ENCODE measurements at regions not wholly inside any gene's neighbourhood (a gene's known extent, or its start where the extent isn't known, plus 50 kb on each side); places are given as distances from the start of the nearest gene placed in this dataset.

DNA sequence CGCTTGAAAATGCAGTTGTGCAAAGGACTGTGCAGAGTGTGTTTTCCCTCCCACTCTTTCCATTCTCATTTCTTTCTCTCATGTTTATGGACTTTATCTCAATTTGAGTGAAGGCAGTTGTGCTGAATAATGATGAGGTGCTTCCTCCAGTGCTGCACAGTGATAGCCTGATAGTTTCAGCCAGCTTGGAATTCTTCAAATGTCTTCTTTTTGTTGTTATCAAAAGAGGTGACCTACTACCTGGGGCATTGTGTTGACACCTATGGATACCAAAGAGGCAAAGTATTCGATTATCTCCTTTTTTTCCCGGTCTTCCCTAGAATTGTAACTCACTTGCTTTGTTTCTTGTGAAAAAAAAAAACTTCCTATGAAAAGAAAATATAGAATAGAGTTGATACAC lies 132.6 kb upstream of the ESRRG start:
- no peak for TF ChIP-seq EP300 (IDR thresholded peaks at IDR 0.05; ENCODE audit: low read depth)
- no peak for TF ChIP-seq CTCF (IDR thresholded peaks at IDR 0.05)
- TF ChIP-seq POLR2AphosphoS5 (IDR thresholded peaks at IDR 0.05), result no peak
- TF ChIP-seq POLR2A (IDR thresholded peaks at IDR 0.05), result no peak
- Histone ChIP-seq H3K27me3 (no peaks in the 10 kb centered on the region), H3K4me3 (no peak overlapping the region), H3K4me1 (no peaks in the 10 kb centered on the region), H3K36me3 (no peaks in the 10 kb centered on the region), H3K27ac (no peak overlapping the region), H3K9me3 (no peaks in the 10 kb centered on the region)
- in situ Hi-C loops (cut with MboI; ENCODE audit: low pct_ligation_motif_present in 1 of 4, low pct_unique_long_range_greater_than_20kb in 1 of 4, low sequenced_read_pairs in 3 of 4), result no loop called here
- no peak for DNase-seq
- intact Hi-C loops (cut with DNase I; ENCODE audit: low total_unique reads), result no loop called here
- 81 to 85% methylated on average over 2 to 3 of the region's 3 CpGs for WGBS, 2 donors (ENCODE audit: low coverage in 1 of 2)

GRCh38 chr1:216854836-216855484 lies 131.7 kb upstream of the ESRRG start:
- no peak for TF ChIP-seq CTCF (IDR thresholded peaks at IDR 0.05)
- TF ChIP-seq POLR2A (IDR thresholded peaks at IDR 0.05), result no peak
- TF ChIP-seq POLR2AphosphoS5 (IDR thresholded peaks at IDR 0.05), result no peak
- TF ChIP-seq EP300 (IDR thresholded peaks at IDR 0.05; ENCODE audit: low read depth), result no peak
- no peak for DNase-seq
- in situ Hi-C loops (cut with MboI; ENCODE audit: low pct_ligation_motif_present in 1 of 4, low pct_unique_long_range_greater_than_20kb in 1 of 4, low sequenced_read_pairs in 3 of 4) (no loop called here), intact Hi-C loops (cut with DNase I; ENCODE audit: low total_unique reads) (no loop called here)
- no peak overlapping the region for H3K4me3 ChIP-seq
- H3K27me3 ChIP-seq, result no peaks in the 10 kb centered on the region
- no peaks in the 10 kb centered on the region for H3K4me1 ChIP-seq
- no peaks in the 10 kb centered on the region for H3K36me3 ChIP-seq
- H3K9me3 ChIP-seq, result no peaks in the 10 kb centered on the region
- 52 to 64% methylated on average over 6 of the region's 6 CpGs for WGBS, 2 donors (ENCODE audit: low coverage in 1 of 2)
- H3K27ac ChIP-seq, result no peak overlapping the region

DNA sequence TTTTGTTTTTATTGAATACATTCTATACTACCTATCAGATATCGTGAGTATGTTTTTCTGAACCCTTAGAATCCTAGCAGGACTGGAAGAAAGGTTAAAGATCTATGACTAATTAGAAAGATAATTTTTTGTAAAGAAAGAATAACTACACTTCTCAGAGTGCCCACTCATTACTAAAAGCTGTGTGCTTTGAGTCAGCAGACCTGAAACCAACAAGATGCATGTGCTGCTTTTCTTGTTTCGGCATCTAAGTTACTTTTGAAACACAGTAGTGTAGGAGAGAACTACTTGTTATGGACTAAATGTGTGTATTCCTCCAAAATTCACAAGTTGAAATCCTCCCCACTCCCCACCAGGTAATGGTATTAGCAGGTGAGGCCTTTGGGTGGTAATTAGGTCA lies 127.8 kb upstream of the ESRRG start:
- in situ Hi-C loops (cut with MboI; ENCODE audit: low pct_ligation_motif_present in 1 of 4, low pct_unique_long_range_greater_than_20kb in 1 of 4, low sequenced_read_pairs in 3 of 4) (no loop called here), intact Hi-C loops (cut with DNase I; ENCODE audit: low total_unique reads) (no loop called here)
- Histone ChIP-seq H3K4me1 (no peaks in the 10 kb centered on the region), H3K27me3 (no peaks in the 10 kb centered on the region), H3K36me3 (no peaks in the 10 kb centered on the region), H3K4me3 (no peak overlapping the region), H3K27ac (no peak overlapping the region), H3K9me3 (no peaks in the 10 kb centered on the region)
- DNase-seq, result no peak
- WGBS, 2 donors (ENCODE audit: low coverage in 1 of 2), result 75 to 87% methylated on average over 2 of the region's 2 CpGs
- no peak for TF ChIP-seq POLR2A (IDR thresholded peaks at IDR 0.05)

DNA sequence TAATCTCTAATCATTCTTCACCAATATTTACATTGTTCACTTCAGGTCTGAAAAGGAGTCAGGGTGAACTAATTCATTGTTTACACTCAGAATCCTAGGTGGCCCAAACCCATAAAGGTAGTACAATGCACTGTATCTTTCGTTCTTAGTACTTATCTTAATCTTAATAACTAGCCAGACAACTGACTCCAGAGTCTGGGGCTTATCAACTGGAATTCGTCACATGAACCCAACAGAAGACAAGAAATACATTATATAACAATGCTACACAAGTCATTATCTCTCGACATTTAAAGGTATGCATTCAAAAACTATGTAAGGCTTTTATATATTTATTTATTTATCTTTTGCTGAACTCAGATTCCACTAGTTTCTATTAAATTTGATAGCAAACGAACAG lies 125.9 kb upstream of the ESRRG start:
- H3K27me3 ChIP-seq, result no peaks in the 10 kb centered on the region
- no peaks in the 10 kb centered on the region for H3K36me3 ChIP-seq
- H3K4me1 ChIP-seq, result no peaks in the 10 kb centered on the region
- intact Hi-C loops (cut with DNase I; ENCODE audit: low total_unique reads) (no loop called here), in situ Hi-C loops (cut with MboI; ENCODE audit: low pct_ligation_motif_present in 1 of 4, low pct_unique_long_range_greater_than_20kb in 1 of 4, low sequenced_read_pairs in 3 of 4) (no loop called here)
- no peak overlapping the region for H3K27ac ChIP-seq
- no peak overlapping the region for H3K4me3 ChIP-seq
- TF ChIP-seq POLR2A (IDR thresholded peaks at IDR 0.05), result no peak
- TF ChIP-seq POLR2AphosphoS5 (IDR thresholded peaks at IDR 0.05), result no peak
- TF ChIP-seq CTCF (IDR thresholded peaks at IDR 0.05), result no peak
- TF ChIP-seq EP300 (IDR thresholded peaks at IDR 0.05; ENCODE audit: low read depth), result no peak
- H3K9me3 ChIP-seq, result no peaks in the 10 kb centered on the region
- 59 to 77% methylated on average over 4 of the region's 4 CpGs for WGBS, 2 donors (ENCODE audit: low coverage in 1 of 2)
- no peak for DNase-seq
